NCI-H1930 (cell line): ENCODE measurements at regions not wholly inside any gene's neighbourhood (a gene's known extent, or its start where the extent isn't known, plus 50 kb on each side); places are given as distances from the start of the nearest gene placed in this dataset.

ENCODE experiments used
- DNase-seq, 2 experiments: peaks; one replicate each; lab custom pipeline; 2025; lab: John Stamatoyannopoulos, UW

- no peak for DNase-seq
Measured at GRCh38 chr4:144572660-144573059, 73.3 kb upstream of the HHIP start.

DNA sequence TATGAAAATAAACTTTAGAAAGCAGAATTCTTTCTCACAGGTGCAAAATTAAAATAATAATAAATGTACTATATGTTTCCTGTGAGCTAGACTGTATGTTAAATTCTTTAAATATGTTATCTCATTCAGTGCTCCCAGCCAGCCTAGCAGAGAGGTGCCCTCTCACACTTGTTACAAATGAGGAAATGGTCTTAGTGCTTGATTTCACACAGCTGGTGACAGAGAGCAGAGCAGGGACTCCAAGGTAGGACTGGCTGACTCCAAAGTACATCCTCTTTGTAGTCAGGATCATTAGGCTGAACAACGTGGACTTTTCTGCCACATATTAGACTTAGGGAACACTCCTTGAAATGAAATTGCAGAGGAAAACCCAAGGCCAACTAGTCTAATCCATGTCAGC is 72.0 kb upstream of the HHIP start:
- no peak for DNase-seq

DNA sequence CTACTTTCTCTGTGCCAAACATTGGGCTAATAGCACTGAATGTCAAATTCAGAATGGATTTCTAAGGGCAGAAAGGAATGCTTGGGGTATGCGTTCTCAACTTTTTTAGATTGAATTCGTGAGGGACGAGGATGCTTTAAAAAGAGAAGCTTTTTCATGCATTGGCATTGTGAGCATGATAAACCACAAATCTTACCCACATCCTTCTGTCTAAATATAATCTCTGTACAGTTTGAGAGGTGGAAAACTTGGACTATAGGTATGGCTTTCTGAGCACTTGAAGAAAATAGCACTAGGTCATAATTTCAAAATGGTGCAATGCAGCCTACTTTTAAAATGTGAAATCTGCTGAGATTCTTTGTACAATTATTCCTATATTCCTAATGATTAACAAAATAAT is 71.4 kb upstream of the HHIP start:
- DNase-seq, result no peak

- peak in 1 of 2 experiments; percentile 6 for DNase-seq
Measured at GRCh38 chr4:144575181-144575580, 70.8 kb upstream of the HHIP start.

DNA sequence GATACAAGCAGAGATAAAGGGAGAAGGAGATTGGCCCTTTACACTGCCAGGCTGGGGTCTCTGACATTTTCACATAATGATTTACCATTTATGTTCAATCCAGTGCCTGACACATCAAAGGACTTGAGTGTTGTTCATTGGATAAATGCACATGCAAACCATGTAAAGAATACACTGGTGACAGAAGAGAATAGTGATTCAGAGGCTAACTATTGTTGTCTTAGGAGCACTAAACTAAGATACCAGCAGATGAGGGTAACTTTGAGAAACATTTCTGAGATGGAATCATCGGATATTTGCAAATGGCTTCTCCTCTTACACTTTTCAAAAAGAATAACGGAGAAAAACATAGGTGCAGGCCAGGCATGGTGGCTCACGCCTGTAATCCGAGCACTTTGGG is 67.3 kb upstream of the HHIP start:
- DNase-seq, result no peak

- DNase-seq, result no peak
Measured at GRCh38 chr4:144579411-144580030, 66.4 kb upstream of the HHIP start.

- no peak for DNase-seq
Measured at GRCh38 chr4:144580430-144580829, 65.5 kb upstream of the HHIP start.

DNA sequence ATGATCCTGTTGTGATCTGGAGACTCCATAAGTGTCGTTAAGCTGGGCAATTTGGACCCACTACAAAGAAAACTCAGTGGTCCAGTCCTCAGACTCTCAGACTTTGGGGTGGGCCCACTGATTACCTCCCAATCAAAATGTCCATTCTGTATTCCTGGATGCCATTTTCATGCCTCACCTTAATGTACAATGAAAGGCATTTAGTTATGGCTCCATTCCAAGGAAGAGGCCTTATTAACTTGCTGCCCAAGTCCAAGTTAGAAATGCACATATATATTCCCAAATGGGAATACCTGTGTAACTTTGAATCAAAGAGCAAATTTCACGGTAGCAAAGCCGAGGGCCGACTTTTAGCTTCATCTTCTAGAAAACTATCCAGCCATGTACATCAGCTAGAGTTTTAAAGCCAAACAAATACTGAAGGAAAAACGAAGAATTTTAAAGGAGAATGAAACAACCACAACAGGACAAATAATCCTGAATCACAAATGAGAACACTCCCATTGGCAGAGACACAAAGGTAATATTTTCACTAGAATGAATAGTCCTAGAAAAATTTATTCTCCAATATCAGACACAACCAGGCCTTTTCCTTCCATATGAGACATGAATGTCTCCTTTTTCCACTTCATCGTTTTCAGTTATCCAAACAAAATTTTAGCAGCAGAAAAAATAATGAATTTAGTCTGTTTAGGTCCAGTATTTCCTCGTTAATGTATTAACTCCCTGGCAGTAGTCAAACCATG is 63.7 kb upstream of the HHIP start:
- DNase-seq, result no peak

DNA sequence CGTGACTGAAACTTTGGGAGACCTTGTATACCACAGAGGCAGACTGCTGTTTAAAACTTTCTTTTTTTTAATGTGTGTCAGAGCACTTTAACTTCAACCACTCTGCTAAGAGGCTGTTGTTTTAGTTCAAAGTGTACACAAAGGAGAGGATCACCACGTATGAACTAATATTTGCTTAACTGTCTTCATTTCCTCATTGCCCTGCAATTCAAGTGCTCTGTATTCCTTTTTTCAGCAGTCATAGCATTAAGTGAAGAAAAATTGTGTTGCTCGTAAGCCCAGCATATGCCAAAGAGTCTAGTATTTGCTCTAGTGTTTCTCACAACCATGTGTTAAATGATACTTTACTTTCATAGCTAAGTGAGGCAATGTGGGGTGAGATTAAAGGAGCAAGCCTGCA is 63.0 kb upstream of the HHIP start:
- DNase-seq, result no peak

GRCh38 chr4:144583658-144584057 is 62.3 kb upstream of the HHIP start:
- DNase-seq, result no peak

DNA sequence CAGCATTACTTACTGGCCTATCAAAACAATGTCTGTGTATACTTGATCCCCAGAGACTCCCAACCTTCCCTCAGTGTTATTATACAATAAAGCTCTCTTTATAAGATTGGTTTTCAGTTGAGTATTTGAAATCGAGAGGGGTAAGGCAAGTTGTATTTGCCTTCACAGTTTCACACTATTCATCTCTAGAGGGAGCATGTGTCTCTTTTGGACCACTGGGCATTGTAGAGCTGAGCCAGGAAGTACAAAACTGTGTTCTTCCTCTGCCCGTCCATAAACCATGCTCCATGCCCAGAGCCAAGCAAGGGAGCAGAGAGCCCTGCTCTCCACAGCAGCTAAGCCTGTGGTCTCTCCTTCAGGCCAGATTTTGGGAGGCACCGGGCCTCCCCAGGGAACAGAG is 61.5 kb upstream of the HHIP start:
- DNase-seq, result no peak

- DNase-seq, result no peak
Measured at GRCh38 chr4:144589512-144589911, 56.4 kb upstream of the HHIP start.

- no peak for DNase-seq
Measured at GRCh38 chr4:144590020-144590419, 55.9 kb upstream of the HHIP start.

- DNase-seq, result no peak
Measured at GRCh38 chr4:144591401-144591800, 54.6 kb upstream of the HHIP start.

GRCh38 chr4:144592264-144592663 is 53.7 kb upstream of the HHIP start:
- no peak for DNase-seq

GRCh38 chr4:144594471-144594986 is 51.4 kb upstream of the HHIP start:
- DNase-seq, result no peak

- no peak for DNase-seq
Measured at GRCh38 chr4:144595681-144596080, 50.3 kb upstream of the HHIP start.
